Neural cell (in vitro differentiated cells): ENCODE measurements at regions not wholly inside any gene's neighbourhood (a gene's known extent, or its start where the extent isn't known, plus 50 kb on each side); places are given as distances from the start of the nearest gene placed in this dataset.

Experiments used
- H2AFZ ChIP-seq: fragments of 200-600, 300-800 bp; sonication (generic), shearing (Covaris generic); 2 replicates; pipeline ENCODE4 v1.6.0; 2014; ENCODE audit warnings: low read depth, mild to moderate bottlenecking, antibody characterized with exemption, low read length, moderate library complexity
- H3F3A ChIP-seq: fragments of 200-600 bp; shearing (Covaris generic); 2 replicates; pipeline ENCODE4 v1.6.1; 2016; ENCODE audit warnings: mild to moderate bottlenecking, moderate library complexity, mixed read lengths, antibody characterized with exemption, low read length; ENCODE audit not compliant: insufficient read depth, poor library complexity, severe bottlenecking
- H3K27ac ChIP-seq: fragments of 200-600, 300-800 bp; sonication (generic), shearing (Covaris generic); 2 replicates; pipeline ENCODE4 v1.5.1; 2014; ENCODE audit warnings: mild to moderate bottlenecking, low read length, moderate library complexity
- H3K27me3 ChIP-seq: fragments of 300-800, 200-600 bp; sonication (generic), shearing (Covaris generic); 2 replicates; pipeline ENCODE4 v1.6.0; 2014; ENCODE audit warnings: mild to moderate bottlenecking, low read depth, low read length, moderate library complexity; ENCODE audit not compliant: insufficient read depth
- H3K36me3 ChIP-seq: fragments of 300-800, 200-600 bp; sonication (generic), shearing (Covaris generic); 2 replicates; pipeline ENCODE4 v1.5.1; 2014; ENCODE audit warnings: mild to moderate bottlenecking, antibody characterized with exemption, low read length, moderate library complexity; ENCODE audit not compliant: insufficient read depth
- H3K4me2 ChIP-seq: fragments of 300-800, 200-600 bp; sonication (generic), shearing (Covaris generic); 2 replicates; pipeline ENCODE4 v1.6.0; 2014; ENCODE audit warnings: mild to moderate bottlenecking, low read length
- H3K4me3 ChIP-seq: fragments of 300-800, 200-600 bp; sonication (generic), shearing (Covaris generic); 2 replicates; pipeline ENCODE4 v1.5.1; 2014; ENCODE audit warnings: mild to moderate bottlenecking, low read length, moderate library complexity
- H3K79me2 ChIP-seq: fragments of 200-600 bp; shearing (Covaris generic); replicated peaks from 2 replicates; pipeline ENCODE4 v1.6.0; 2014; ENCODE audit warnings: mild to moderate bottlenecking, low read length, moderate library complexity; ENCODE audit not compliant: insufficient read depth
- H3K9ac ChIP-seq: fragments of 300-800, 200-600 bp; sonication (generic), shearing (Covaris generic); 2 replicates; pipeline ENCODE4 v1.6.1; 2016; ENCODE audit warnings: mild to moderate bottlenecking, low read length, mixed read lengths
- H3K9me2 ChIP-seq: fragments of 200-600 bp; shearing (Covaris generic); 2 replicates; pipeline ENCODE4 v1.6.1; 2016; ENCODE audit warnings: mild to moderate bottlenecking, low read length, mixed read lengths; ENCODE audit not compliant: insufficient read depth
- H3K9me3 ChIP-seq: fragments of 200-600, 300-800 bp; sonication (generic), shearing (Covaris generic); 2 replicates; pipeline ENCODE4 v1.6.1; 2016; ENCODE audit warnings: mild to moderate bottlenecking, mixed run types, low read length, moderate library complexity, mixed read lengths
- H4K20me1 ChIP-seq: fragments of 200-600 bp; shearing (Covaris generic); 2 replicates; pipeline ENCODE4 v1.6.1; 2016; ENCODE audit warnings: mild to moderate bottlenecking, mixed run types; ENCODE audit not compliant: insufficient read depth
- EP300 ChIP-seq: fragments of 450-650 bp; conservative IDR thresholded peaks from 2 replicates; pipeline ENCODE4 v1.6.1; 2014; ENCODE audit warnings: antibody characterized with exemption, mild to moderate bottlenecking, moderate library complexity; ENCODE audit not compliant: poor library complexity, severe bottlenecking
- EZH2 ChIP-seq: fragments of 200-600, 300-800 bp; shearing (Covaris generic), sonication (generic); IDR thresholded peaks from 2 replicates; pipeline ENCODE4 v1.6.1; 2014; ENCODE audit warnings: antibody characterized with exemption, low read length, borderline replicate concordance, mild to moderate bottlenecking; ENCODE audit not compliant: insufficient read depth, poor library complexity, severe bottlenecking
- MXI1 ChIP-seq: fragments of 450-650 bp; conservative IDR thresholded peaks from 2 replicates; pipeline ENCODE4 v1.6.1; 2014; ENCODE audit warnings: antibody characterized with exemption, mild to moderate bottlenecking; ENCODE audit not compliant: poor library complexity, severe bottlenecking
- POLR2AphosphoS5 ChIP-seq: IDR thresholded peaks from 2 replicates; pipeline ENCODE4 v1.6.1; 2012
- RAD21 ChIP-seq: fragments of 450-650 bp; conservative IDR thresholded peaks from 2 replicates; pipeline ENCODE4 v1.6.1; 2014; ENCODE audit warnings: antibody characterized with exemption, mild to moderate bottlenecking, moderate library complexity
- SMC3 ChIP-seq: fragments of 450-650 bp; conservative IDR thresholded peaks from 2 replicates; pipeline ENCODE4 v1.6.1; 2014; ENCODE audit warnings: antibody characterized with exemption, mild to moderate bottlenecking, moderate library complexity; ENCODE audit not compliant: poor library complexity
- TAF1 ChIP-seq: IDR thresholded peaks from 2 replicates; pipeline ENCODE4 v1.6.1; 2012; ENCODE audit warnings: low read depth
- TF ChIP-seq, protein P1 (sequence below): IDR thresholded peaks from 2 replicates; pipeline ENCODE4 v1.6.1; 2012; ENCODE audit warnings: borderline replicate concordance
- TF ChIP-seq, protein P2 (sequence below): fragments of 450-650 bp; IDR thresholded peaks from 2 replicates; pipeline ENCODE4 v1.5.1; 2014; ENCODE audit warnings: antibody characterized with exemption, mild to moderate bottlenecking, moderate library complexity; ENCODE audit not compliant: poor library complexity, severe bottlenecking

DNA sequence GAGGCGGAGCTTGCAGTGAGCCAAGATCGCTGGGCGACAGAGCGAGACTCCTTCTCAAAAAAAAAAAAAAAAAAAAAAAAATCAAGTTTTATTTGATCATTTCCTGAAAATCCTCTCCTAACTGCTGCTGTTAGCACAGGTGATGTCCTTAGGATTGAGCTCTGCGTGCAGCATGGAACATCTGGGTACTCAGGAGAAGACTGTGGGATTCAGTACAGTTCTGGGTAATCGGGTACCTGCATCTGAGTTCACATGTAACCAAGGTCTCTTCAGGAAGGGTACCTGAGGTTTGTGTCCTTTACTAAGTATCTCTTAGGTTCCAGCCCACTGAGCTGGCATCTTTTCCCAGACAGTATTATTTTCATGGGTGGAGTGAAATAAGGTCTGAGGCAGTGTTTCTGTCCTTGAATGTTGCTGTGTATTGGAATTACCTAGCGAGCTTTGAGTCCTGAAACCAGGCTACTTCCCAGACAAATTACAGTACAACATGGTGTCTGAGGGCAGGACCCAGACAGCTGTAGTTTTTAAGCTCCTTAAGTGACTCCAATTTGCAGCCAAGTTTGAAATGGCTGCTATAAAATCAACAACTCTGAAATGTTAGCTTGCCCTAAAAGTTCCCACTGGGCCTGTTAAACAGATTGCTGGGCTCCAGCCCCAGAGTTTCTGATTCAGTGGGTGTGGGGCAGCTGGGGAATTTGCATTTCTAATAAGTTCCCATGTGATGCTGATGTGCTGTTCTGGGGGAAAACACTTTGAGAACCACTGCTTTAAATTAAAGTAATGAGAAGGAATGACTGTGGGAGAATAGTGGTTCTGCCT lies 120.5 kb downstream of the PMAIP1 start:
- no peaks in the 10 kb centered on the region for H3K79me2 ChIP-seq
- TF ChIP-seq POLR2AphosphoS5 (no peak), EP300 (no peak)
- TF ChIP-seq, protein P1, sequence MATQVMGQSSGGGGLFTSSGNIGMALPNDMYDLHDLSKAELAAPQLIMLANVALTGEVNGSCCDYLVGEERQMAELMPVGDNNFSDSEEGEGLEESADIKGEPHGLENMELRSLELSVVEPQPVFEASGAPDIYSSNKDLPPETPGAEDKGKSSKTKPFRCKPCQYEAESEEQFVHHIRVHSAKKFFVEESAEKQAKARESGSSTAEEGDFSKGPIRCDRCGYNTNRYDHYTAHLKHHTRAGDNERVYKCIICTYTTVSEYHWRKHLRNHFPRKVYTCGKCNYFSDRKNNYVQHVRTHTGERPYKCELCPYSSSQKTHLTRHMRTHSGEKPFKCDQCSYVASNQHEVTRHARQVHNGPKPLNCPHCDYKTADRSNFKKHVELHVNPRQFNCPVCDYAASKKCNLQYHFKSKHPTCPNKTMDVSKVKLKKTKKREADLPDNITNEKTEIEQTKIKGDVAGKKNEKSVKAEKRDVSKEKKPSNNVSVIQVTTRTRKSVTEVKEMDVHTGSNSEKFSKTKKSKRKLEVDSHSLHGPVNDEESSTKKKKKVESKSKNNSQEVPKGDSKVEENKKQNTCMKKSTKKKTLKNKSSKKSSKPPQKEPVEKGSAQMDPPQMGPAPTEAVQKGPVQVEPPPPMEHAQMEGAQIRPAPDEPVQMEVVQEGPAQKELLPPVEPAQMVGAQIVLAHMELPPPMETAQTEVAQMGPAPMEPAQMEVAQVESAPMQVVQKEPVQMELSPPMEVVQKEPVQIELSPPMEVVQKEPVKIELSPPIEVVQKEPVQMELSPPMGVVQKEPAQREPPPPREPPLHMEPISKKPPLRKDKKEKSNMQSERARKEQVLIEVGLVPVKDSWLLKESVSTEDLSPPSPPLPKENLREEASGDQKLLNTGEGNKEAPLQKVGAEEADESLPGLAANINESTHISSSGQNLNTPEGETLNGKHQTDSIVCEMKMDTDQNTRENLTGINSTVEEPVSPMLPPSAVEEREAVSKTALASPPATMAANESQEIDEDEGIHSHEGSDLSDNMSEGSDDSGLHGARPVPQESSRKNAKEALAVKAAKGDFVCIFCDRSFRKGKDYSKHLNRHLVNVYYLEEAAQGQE, result no peak
- no peak overlapping the region for H2AFZ ChIP-seq
- no peaks in the 10 kb centered on the region for H4K20me1 ChIP-seq
- no peaks in the 10 kb centered on the region for H3K27me3 ChIP-seq
- no peaks in the 10 kb centered on the region for H3K36me3 ChIP-seq
- H3K9me2 ChIP-seq, result no peaks in the 10 kb centered on the region
- H3K9ac ChIP-seq, result no peak overlapping the region
- no peak overlapping the region for H3K27ac ChIP-seq
- no peaks in the 10 kb centered on the region for H3K9me3 ChIP-seq
- H3K4me2 ChIP-seq, result no peak overlapping the region
- no peak overlapping the region for H3K4me3 ChIP-seq
- no peaks in the 10 kb centered on the region for H3F3A ChIP-seq

DNA sequence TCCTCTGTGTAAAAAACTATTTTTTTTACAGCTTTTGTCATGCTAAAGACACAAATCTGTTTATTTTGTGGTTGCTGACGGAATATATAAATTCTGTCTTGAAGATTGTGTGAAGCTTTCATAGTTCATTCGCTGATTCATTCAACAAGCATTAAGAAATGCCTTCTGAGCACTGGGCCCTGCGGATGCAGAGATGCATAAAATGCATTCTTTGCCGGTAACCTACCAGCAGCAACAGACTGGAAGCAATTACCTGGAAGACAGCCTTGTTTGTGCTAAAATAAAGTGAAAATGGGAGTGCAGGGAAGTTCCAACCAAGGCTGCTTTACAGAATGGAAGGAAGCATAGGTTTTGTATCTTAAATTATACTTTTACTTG lies 119.7 kb downstream of the PMAIP1 start:
- H4K20me1 ChIP-seq, result no peaks in the 10 kb centered on the region
- no peak overlapping the region for H3K4me3 ChIP-seq
- H3K9me2 ChIP-seq, result no peaks in the 10 kb centered on the region
- H2AFZ ChIP-seq, result no peak overlapping the region
- H3K9me3 ChIP-seq, result no peaks in the 10 kb centered on the region
- TF ChIP-seq, protein P1, result no peak
- TF ChIP-seq EZH2 (no peak), EP300 (no peak), SMC3 (no peak), TAF1 (no peak), RAD21 (no peak), MXI1 (no peak), POLR2AphosphoS5 (no peak)
- TF ChIP-seq, protein P2, sequence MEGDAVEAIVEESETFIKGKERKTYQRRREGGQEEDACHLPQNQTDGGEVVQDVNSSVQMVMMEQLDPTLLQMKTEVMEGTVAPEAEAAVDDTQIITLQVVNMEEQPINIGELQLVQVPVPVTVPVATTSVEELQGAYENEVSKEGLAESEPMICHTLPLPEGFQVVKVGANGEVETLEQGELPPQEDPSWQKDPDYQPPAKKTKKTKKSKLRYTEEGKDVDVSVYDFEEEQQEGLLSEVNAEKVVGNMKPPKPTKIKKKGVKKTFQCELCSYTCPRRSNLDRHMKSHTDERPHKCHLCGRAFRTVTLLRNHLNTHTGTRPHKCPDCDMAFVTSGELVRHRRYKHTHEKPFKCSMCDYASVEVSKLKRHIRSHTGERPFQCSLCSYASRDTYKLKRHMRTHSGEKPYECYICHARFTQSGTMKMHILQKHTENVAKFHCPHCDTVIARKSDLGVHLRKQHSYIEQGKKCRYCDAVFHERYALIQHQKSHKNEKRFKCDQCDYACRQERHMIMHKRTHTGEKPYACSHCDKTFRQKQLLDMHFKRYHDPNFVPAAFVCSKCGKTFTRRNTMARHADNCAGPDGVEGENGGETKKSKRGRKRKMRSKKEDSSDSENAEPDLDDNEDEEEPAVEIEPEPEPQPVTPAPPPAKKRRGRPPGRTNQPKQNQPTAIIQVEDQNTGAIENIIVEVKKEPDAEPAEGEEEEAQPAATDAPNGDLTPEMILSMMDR, result no peak
- no peaks in the 10 kb centered on the region for H3F3A ChIP-seq
- no peaks in the 10 kb centered on the region for H3K79me2 ChIP-seq
- no peaks in the 10 kb centered on the region for H3K27me3 ChIP-seq
- no peak overlapping the region for H3K4me2 ChIP-seq
- no peak overlapping the region for H3K9ac ChIP-seq
- H3K36me3 ChIP-seq, result no peaks in the 10 kb centered on the region
- H3K27ac ChIP-seq, result no peak overlapping the region
